Activated T-helper 17 cell treated with anti-CD3 and anti-CD28 coated beads, Interleukin-2, amount 50 U/mL, for 72 hours (primary cell): ENCODE measurements at regions not wholly inside any gene's neighbourhood (a gene's known extent, or its start where the extent isn't known, plus 50 kb on each side); places are given as distances from the start of the nearest gene placed in this dataset.

Source experiments
- ATAC-seq: fragments of 150-1000 bp; cut with Tn5 transposase; replicated peaks from 2 replicates; pipeline ENCODE4 v1.10.0; 2021; ENCODE audit warnings: mild to moderate bottlenecking, moderate library complexity
- H3K27ac Mint-ChIP-seq: one replicate; pipeline ENCODE4 v1.8.0; 2022; ENCODE audit warnings: mixed read lengths
- H3K27me3 Mint-ChIP-seq: one replicate; pipeline ENCODE4 v1.8.0; 2022; ENCODE audit warnings: mixed read lengths
- H3K36me3 Mint-ChIP-seq: one replicate; pipeline ENCODE4 v1.8.0; 2022; ENCODE audit warnings: low read depth, mild to moderate bottlenecking, mixed read lengths
- H3K4me1 Mint-ChIP-seq: one replicate; pipeline ENCODE4 v1.8.0; 2022; ENCODE audit warnings: mixed read lengths
- H3K4me3 Mint-ChIP-seq: one replicate; pipeline ENCODE4 v1.8.0; 2022; ENCODE audit warnings: mild to moderate bottlenecking, mixed read lengths
- H3K9me3 Mint-ChIP-seq: one replicate; pipeline ENCODE4 v1.8.0; 2022; ENCODE audit warnings: mixed read lengths

DNA sequence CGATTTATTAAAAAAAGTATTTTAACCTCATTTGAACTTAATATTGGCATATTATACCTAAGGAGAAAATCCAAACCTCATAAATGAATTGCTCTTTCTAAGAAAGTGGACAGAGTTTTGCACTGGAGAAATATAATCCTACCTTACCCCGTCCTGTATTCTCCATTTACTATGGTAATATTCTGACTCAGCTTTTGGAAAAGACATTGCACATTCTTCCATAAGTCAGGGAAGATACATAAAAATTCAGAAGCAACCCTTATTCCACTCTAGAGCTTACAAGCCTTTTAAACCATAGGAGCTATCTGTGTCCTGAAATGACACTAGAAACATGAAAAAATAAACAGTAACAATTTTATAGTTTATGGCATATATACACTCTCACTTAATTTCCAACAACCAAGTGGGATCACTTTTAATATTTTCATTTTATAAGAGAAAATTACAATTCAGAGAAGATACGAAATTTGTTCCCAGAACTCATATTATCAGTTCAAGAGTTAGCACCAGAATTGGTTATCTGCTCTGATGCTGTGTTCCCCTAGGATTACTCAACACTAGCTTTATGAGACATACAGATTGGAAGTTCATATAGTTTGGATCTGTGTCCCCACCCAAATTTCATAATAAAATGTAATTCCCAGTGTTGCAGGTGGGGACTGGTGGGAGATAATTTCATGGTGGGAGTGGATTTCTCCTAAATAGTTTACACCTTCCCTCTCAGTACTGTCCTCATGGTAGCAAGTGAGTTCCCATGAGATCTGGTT lies 359.4 kb downstream of the ARAP2 start:
- no peak for ATAC-seq
- Mint-ChIP-seq H3K4me1 (no peaks in the 10 kb centered on the region), H3K9me3 (peaks cover 3% of the 10 kb centered on the region), H3K4me3 (no peak overlapping the region), H3K27ac (no peak overlapping the region), H3K36me3 (no peaks in the 10 kb centered on the region), H3K27me3 (peaks cover 20% of the 10 kb centered on the region)

DNA sequence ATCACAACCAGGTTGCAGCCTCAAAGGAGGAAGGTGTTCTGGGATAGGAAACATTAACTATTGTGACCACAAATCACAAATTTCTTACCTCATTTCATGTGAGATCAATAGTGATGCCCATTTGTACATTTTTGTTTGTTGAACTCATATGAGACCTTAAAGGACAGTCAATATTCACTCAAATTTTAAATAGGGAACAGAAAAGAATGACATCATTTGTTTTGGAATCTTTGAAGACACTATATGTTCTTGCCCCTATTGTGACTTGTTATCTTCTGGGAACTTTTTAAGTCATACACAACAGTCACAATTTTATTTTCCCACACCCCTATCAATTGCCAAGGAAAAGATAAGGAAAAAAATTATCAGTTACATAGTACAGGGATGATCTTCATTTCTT lies 346.5 kb downstream of the ARAP2 start:
- no peaks in the 10 kb centered on the region for H3K36me3 Mint-ChIP-seq
- H3K9me3 Mint-ChIP-seq = no peaks in the 10 kb centered on the region
- no peak for ATAC-seq
- no peak overlapping the region for H3K4me3 Mint-ChIP-seq
- peaks cover 17% of the 10 kb centered on the region for H3K27me3 Mint-ChIP-seq
- no peaks in the 10 kb centered on the region for H3K4me1 Mint-ChIP-seq
- H3K27ac Mint-ChIP-seq = no peak overlapping the region

DNA sequence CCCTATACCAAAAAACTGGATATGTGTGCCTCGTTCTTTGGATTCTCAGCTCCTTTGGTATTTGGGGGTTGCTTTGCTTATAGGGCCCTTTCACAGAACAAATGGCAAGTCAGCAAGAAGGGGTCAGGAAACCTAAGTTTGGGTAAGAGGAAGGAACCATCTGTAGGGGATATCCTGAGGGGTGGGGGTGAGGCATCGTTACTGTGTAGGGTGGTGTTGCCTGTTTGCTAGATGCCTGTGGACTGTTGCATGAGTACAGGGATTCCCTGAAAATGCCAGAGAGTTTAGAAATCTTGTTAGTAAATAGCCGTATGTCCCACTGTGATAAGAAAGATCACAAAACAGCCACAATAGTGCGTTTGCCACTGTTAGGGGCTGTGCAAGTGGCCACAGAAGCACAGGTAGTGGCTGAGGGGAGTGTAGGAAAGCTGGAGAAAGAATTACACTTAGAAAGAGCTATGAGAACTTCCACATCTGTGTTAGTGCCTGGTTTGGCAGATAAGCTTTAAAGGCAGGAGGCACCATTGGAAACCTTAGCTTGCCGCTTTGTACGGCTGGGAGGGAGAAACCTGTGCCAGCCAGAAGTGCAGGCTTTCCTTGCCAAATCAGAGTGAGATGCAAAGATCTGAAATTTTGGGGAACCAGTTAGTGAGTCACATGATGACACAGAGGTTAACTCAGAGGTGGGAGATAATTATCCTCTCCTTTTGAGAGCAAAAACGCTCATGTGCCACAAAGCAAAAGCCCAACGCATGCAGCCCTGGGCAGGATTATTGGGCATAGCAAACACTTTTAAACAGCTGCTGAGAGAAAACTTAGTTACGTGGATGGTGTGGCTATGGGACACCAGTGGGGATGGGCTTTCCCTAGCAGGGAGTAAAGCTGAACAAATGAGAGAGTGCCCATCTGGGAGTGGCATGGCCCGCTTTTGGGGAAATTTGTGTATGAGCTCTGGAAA lies 343.7 kb downstream of the ARAP2 start:
- H3K4me3 Mint-ChIP-seq = no peak overlapping the region
- no peak for ATAC-seq
- no peaks in the 10 kb centered on the region for H3K36me3 Mint-ChIP-seq
- no peaks in the 10 kb centered on the region for H3K4me1 Mint-ChIP-seq
- peaks cover 14% of the 10 kb centered on the region for H3K27me3 Mint-ChIP-seq
- no peaks in the 10 kb centered on the region for H3K9me3 Mint-ChIP-seq
- H3K27ac Mint-ChIP-seq = no peak overlapping the region

DNA sequence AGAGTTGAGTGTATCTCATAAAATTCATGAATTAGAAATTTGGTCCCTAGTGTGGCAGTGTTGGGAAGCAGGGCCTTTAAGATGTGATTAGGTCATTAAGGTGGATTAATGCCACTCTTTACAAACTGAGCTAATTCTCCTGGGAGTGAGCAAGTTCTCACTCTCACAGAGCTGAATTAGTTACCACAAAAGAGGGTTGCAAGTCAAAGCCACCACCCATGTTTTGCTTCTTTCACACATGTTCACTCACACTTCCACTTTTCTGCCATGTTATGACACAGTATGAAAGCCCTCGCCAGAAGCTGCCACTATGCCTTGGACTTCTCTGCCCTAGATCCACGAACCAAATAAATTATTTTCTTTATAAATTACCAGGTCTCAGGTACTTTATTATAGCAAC lies 332.1 kb downstream of the ARAP2 start:
- Mint-ChIP-seq H3K4me3 (no peak overlapping the region), H3K27me3 (no peaks in the 10 kb centered on the region), H3K27ac (no peak overlapping the region), H3K9me3 (no peaks in the 10 kb centered on the region), H3K36me3 (no peaks in the 10 kb centered on the region), H3K4me1 (no peaks in the 10 kb centered on the region)
- ATAC-seq = no peak

DNA sequence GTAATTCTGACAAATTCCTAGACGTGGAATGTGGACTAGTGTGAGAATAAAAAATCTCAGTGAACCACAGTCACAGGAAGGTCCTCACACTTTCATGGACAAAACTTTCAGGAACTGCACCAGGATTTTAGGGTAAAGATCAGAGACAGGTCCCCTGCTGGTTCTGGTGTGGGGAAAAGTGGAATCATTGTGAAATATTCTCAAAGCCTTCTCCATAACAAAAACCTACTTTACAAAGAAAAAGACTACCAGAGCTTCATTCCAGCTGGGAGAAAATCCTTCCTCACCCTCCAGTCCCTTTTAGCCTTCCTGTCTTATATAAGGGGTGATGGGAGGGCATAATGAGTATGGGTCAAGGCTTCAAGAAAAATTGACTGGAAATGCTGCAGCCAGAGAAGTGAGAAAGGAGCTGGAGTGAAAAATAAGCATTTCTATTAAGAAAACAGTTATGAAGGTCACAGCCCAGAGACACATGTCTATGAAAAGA lies 325.8 kb downstream of the ARAP2 start:
- Mint-ChIP-seq H3K9me3 (no peaks in the 10 kb centered on the region), H3K27ac (no peak overlapping the region), H3K4me1 (no peaks in the 10 kb centered on the region), H3K36me3 (no peaks in the 10 kb centered on the region), H3K4me3 (no peak overlapping the region), H3K27me3 (peaks cover 4% of the 10 kb centered on the region)
- ATAC-seq = no peak

DNA sequence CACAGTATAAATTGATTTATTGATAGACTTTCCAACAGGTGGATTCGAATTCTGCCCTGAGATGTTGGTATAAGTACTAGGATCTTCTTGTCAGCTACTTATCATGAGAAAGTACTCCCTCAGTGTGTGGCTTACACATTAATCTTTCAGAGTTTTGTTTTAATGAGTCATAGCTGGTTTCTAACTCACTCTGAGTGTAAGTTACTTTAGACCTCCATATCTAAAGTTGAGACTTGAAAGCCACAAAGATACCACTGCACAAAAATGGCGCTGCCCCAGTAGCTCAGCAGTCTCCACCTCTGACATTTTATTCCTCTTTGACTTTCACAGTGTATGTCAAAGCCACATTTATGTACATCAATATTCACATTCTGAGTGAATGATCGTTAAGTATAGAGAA lies 318.5 kb downstream of the ARAP2 start:
- Mint-ChIP-seq H3K4me1 (no peaks in the 10 kb centered on the region), H3K27ac (no peak overlapping the region), H3K27me3 (no peaks in the 10 kb centered on the region), H3K36me3 (no peaks in the 10 kb centered on the region), H3K4me3 (no peak overlapping the region), H3K9me3 (no peaks in the 10 kb centered on the region)
- ATAC-seq = peak; percentile 87

DNA sequence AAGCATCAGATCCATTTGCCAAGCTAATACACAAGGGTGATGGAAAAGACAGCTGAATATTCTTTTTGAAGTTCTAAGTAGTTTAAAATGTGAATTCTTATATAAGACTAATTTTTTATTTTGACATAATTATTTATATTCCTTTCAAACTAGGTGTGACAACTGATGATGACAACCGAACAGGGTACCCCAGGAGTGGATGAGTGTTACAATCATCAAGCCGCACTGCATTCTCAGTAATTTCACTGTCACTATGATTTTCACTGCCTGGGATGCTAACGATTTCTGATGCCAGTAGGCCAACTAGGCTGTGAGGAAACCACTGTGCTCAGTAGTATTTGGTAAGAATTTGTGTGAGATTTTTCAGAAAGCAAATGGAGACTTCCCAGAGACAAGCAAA lies 317.5 kb downstream of the ARAP2 start:
- no peaks in the 10 kb centered on the region for H3K4me1 Mint-ChIP-seq
- peaks cover 3% of the 10 kb centered on the region for H3K27me3 Mint-ChIP-seq
- H3K36me3 Mint-ChIP-seq = no peaks in the 10 kb centered on the region
- H3K9me3 Mint-ChIP-seq = no peaks in the 10 kb centered on the region
- no peak overlapping the region for H3K27ac Mint-ChIP-seq
- H3K4me3 Mint-ChIP-seq = no peak overlapping the region
- ATAC-seq = no peak

DNA sequence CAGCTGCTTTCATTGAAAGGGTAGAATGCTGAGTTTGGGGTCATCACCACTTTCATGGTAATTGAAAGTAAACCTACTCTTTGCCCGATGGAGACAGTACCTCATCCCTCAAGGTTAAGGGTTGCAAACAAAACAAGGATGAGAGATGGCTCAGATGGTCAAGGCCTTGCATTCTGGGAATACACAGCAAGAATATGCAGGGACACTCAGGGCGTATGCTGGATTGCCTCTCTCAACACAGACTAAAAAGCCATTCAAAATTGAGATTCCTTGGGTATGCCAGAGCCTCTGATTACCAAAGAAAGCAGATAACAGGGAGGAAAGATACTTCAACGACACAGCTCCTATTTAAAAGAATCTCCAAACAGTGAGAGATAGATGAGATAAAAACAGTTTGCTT lies 310.4 kb downstream of the ARAP2 start:
- no peaks in the 10 kb centered on the region for H3K4me1 Mint-ChIP-seq
- no peak for ATAC-seq
- peaks cover 10% of the 10 kb centered on the region for H3K27me3 Mint-ChIP-seq
- H3K4me3 Mint-ChIP-seq = no peak overlapping the region
- no peaks in the 10 kb centered on the region for H3K36me3 Mint-ChIP-seq
- no peak overlapping the region for H3K27ac Mint-ChIP-seq
- H3K9me3 Mint-ChIP-seq = no peaks in the 10 kb centered on the region

DNA sequence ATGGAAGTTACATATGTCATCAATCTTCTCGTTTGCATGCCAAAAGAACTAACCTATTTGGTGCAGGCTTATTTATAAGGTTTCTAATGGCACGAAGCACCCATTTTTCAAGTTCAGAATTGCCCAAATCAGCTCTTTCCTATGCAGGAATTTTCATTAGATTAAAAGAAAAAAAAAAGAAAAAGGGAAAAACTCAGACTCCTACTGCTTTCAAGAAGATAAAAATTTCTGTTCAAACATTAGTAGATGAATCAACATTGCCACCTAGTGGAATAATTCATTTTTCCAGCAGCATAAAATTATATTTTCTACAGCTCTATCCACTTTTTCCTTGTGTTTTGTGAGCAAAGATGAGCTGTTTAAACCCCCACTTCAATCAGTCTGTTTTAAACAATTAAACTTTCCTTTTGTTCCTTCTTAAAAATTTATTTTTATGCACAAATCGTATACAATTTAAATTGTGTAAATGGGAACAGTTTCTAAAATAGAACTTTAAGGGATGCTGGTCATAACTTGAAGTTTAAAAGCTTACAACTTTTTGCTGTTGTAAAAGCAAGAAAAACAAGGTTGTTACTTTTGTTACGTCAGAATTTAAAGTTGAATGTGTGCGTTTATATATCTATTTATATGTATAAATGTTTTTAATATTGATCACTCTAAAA lies 309.9 kb downstream of the ARAP2 start:
- H3K36me3 Mint-ChIP-seq = no peaks in the 10 kb centered on the region
- H3K4me1 Mint-ChIP-seq = no peaks in the 10 kb centered on the region
- ATAC-seq = no peak
- H3K27ac Mint-ChIP-seq = no peak overlapping the region
- no peaks in the 10 kb centered on the region for H3K9me3 Mint-ChIP-seq
- peaks cover 10% of the 10 kb centered on the region for H3K27me3 Mint-ChIP-seq
- no peak overlapping the region for H3K4me3 Mint-ChIP-seq

DNA sequence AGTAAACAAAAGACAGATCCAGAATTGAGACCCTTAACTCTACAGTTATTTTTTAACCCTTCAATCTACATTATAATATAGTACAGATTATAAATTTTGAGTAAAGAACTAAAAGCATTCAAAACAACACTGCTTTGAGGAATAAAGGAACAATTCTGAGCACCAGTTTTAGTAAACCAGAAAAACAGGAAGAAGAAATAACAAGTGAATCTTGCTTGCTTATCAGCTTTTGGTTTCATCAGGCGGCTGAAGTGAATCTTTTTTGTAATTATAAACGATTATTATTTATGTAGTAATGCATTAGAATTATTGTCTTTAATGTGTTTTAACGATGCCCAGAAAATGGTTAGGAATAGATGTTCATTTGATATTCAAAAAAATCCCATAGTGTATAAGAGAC lies 305.4 kb downstream of the ARAP2 start:
- ATAC-seq = no peak
- H3K27me3 Mint-ChIP-seq = peaks cover 3% of the 10 kb centered on the region

DNA sequence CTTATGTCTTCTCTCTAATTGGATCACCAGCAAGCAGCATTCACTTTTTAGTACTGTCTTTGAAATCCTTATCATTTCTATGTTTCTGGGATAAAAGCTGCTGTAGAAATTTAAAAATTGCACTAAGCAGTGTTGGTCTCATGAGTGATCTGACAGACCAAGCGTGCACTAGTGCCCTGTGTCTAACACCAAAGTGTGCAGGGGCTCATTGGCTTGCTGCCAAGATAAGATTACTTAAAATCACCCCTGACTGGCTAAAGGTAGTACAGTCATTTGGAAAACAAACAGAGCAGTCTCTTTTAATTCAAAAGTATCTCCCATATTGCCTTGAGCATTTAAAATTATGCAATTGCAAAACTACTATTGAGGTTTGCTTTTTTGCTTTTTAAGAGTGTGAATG lies 304.6 kb downstream of the ARAP2 start:
- ATAC-seq = no peak
- Mint-ChIP-seq H3K4me1 (no peaks in the 10 kb centered on the region), H3K27ac (no peak overlapping the region), H3K9me3 (no peaks in the 10 kb centered on the region), H3K4me3 (no peak overlapping the region), H3K27me3 (peaks cover 3% of the 10 kb centered on the region), H3K36me3 (no peaks in the 10 kb centered on the region)

More for the DNA sequence above, 305.4 kb downstream of the ARAP2 start:
- Mint-ChIP-seq H3K4me3 (no peak overlapping the region), H3K4me1 (no peaks in the 10 kb centered on the region), H3K9me3 (no peaks in the 10 kb centered on the region), H3K27ac (no peak overlapping the region), H3K36me3 (no peaks in the 10 kb centered on the region)

DNA sequence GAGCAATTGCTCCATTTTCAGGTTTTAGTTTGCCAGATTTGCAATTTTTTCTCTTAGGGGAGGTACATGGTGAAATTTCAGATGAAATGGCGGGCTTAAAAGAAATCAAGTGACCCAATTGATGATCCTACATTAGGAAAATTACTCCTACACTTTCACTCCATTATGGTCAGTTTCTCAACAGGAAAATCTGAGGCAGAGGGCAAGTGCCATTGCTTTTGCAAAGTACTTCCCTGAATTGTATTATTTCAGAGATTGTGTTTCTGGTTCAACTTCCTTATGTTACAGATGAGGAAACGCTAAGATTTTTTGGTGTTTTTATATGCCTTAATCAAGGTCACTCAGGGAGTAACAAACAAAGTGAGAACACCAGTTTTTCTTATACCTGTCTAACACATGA lies 302.2 kb downstream of the ARAP2 start:
- H3K9me3 Mint-ChIP-seq = no peaks in the 10 kb centered on the region
- H3K36me3 Mint-ChIP-seq = no peaks in the 10 kb centered on the region
- no peak overlapping the region for H3K27ac Mint-ChIP-seq
- ATAC-seq = no peak
- H3K27me3 Mint-ChIP-seq = peaks cover 6% of the 10 kb centered on the region
- H3K4me3 Mint-ChIP-seq = no peak overlapping the region
- H3K4me1 Mint-ChIP-seq = no peaks in the 10 kb centered on the region

DNA sequence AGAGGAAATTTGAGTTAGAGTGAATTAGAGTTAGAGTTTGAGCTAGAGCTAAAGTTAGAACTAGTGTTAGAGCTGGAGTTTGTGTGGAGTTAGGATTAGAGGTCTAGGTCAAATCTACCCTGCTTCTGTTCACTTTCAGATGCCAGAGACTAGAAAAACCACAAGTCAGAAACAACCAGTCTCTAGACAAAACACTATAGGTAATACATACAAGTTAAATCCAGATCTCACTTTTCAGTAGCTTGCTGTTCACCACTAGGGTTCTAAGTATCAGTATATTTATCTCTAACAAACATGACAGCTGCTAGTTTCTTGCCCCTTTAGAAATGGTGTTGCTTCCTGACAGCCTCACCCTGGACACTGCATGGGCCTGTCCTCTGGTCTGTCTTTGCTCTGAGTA lies 300.7 kb downstream of the ARAP2 start:
- Mint-ChIP-seq H3K27ac (no peak overlapping the region), H3K36me3 (no peaks in the 10 kb centered on the region), H3K9me3 (no peaks in the 10 kb centered on the region)

DNA sequence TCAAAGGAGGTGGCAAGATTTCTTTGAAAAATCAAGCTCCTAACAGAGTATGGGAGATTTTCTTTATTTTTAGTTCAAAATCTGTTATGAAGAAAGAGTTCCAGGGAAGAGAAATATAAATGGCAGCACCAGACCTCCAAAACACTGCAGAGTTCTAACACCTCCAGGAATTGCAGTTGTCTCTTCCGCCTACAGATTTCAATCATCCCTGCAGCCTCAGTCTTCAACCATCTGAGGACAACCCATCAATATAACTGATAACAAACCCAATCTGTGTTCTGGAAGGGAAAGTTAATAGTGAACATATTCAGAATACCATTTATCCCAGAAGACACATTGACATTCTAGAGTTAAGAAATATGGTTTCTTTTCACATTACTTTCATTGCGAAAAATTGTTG lies 296.1 kb downstream of the ARAP2 start:
- H3K4me1 Mint-ChIP-seq = no peaks in the 10 kb centered on the region
- ATAC-seq = no peak

More for the DNA sequence above, 300.7 kb downstream of the ARAP2 start:
- no peak for ATAC-seq
- no peaks in the 10 kb centered on the region for H3K4me1 Mint-ChIP-seq
- peaks cover 6% of the 10 kb centered on the region for H3K27me3 Mint-ChIP-seq
- H3K4me3 Mint-ChIP-seq = no peak overlapping the region

More for the DNA sequence above, 296.1 kb downstream of the ARAP2 start:
- Mint-ChIP-seq H3K4me3 (no peak overlapping the region), H3K27ac (no peak overlapping the region), H3K9me3 (no peaks in the 10 kb centered on the region), H3K27me3 (peaks cover 3% of the 10 kb centered on the region), H3K36me3 (no peaks in the 10 kb centered on the region)
